ENCODE measurements at regions not wholly inside any gene's neighbourhood (a gene's known extent, or its start where the extent isn't known, plus 50 kb on each side); places are given as distances from the start of the nearest gene placed in this dataset.
A peak's percentile ranks its signal among the peaks of the same experiment; 100 is the strongest.

- no peak for DNase-seq
Measured at GRCh38 chr19:56947206-56947605, 106.7 kb upstream of the PEG3 start.

GRCh38 chr19:56949626-56950025 is 109.1 kb upstream of the PEG3 start:
- peak; percentile 34 to 38 for DNase-seq

- DNase-seq: no peak
Measured at GRCh38 chr19:56951672-56952071, 111.1 kb upstream of the PEG3 start.

GRCh38 chr19:56953470-56953869 is 112.9 kb upstream of the PEG3 start:
- peak; percentile 54 to 63 for DNase-seq

- no peak for DNase-seq
Measured at GRCh38 chr19:56955637-56956216, 115.2 kb upstream of the PEG3 start.

GRCh38 chr19:56956503-56957226 is 116.1 kb upstream of the PEG3 start:
- no peak for DNase-seq

- DNase-seq: no peak
Measured at GRCh38 chr19:56959205-56959604, 118.7 kb upstream of the PEG3 start.

GRCh38 chr19:56960959-56961543 is 120.5 kb upstream of the PEG3 start:
- no peak for DNase-seq

- DNase-seq: no peak
Measured at GRCh38 chr19:56964410-56964920, 123.9 kb upstream of the PEG3 start.

- DNase-seq: no peak
Measured at GRCh38 chr19:56966225-56966696, 125.7 kb upstream of the PEG3 start.

- DNase-seq: no peak
Measured at GRCh38 chr19:56966697-56967299, 126.3 kb upstream of the PEG3 start.

- DNase-seq: no peak
Measured at GRCh38 chr19:56969156-56969555, 128.6 kb upstream of the PEG3 start.

GRCh38 chr19:56969759-56970178 is 129.2 kb upstream of the PEG3 start:
- DNase-seq: no peak

GRCh38 chr19:56971230-56971629 is 130.7 kb upstream of the PEG3 start:
- no peak for DNase-seq

- no peak for DNase-seq
Measured at GRCh38 chr19:56972291-56972841, 131.8 kb upstream of the PEG3 start.

- no peak for DNase-seq
Measured at GRCh38 chr19:56973713-56974555, 133.4 kb upstream of the PEG3 start.

- DNase-seq: no peak
Measured at GRCh38 chr19:56974556-56975207, 134.2 kb upstream of the PEG3 start.

GRCh38 chr19:56976300-56976699 is 135.8 kb upstream of the PEG3 start:
- no peak for DNase-seq

GRCh38 chr19:56976995-56977906 is 136.7 kb upstream of the PEG3 start:
- DNase-seq: no peak

Data from right lung (tissue), 2 donors.